VCaP (cell line): ENCODE measurements at regions not wholly inside any gene's neighbourhood (a gene's known extent, or its start where the extent isn't known, plus 50 kb on each side); places are given as distances from the start of the nearest gene placed in this dataset.

Experiments used
- H3K27ac ChIP-seq: fragments of 450-650 bp; 2 replicates; pipeline ENCODE4 v1.5.1; 2017
- CTCF ChIP-seq: fragments of 450-650 bp; conservative IDR thresholded peaks from 2 replicates; pipeline ENCODE4 v1.5.1; 2017; ENCODE audit warnings: mild to moderate bottlenecking, moderate library complexity

- no peak overlapping the region for H3K27ac ChIP-seq
- no peak for TF ChIP-seq CTCF
These were observed 563.9 kb upstream of the TLE4 start for GRCh38 chr9:79007701-79008483.

- no peak overlapping the region for H3K27ac ChIP-seq
- TF ChIP-seq CTCF, result no peak
These were observed 562.8 kb upstream of the TLE4 start for GRCh38 chr9:79008916-79009315.

- no peak overlapping the region for H3K27ac ChIP-seq
- no peak for TF ChIP-seq CTCF
These were observed 560.3 kb upstream of the TLE4 start for GRCh38 chr9:79011461-79011860.

- TF ChIP-seq CTCF, result no peak
- H3K27ac ChIP-seq, result no peak overlapping the region
These were observed 559.2 kb upstream of the TLE4 start for GRCh38 chr9:79012561-79012960.

GRCh38 chr9:79013715-79014610 lies 557.8 kb upstream of the TLE4 start:
- no peak overlapping the region for H3K27ac ChIP-seq
- no peak for TF ChIP-seq CTCF

- no peak overlapping the region for H3K27ac ChIP-seq
- TF ChIP-seq CTCF, result no peak
These were observed 556.7 kb upstream of the TLE4 start for GRCh38 chr9:79014929-79015699.

- no peak for TF ChIP-seq CTCF
- H3K27ac ChIP-seq, result no peak overlapping the region
These were observed 555.8 kb upstream of the TLE4 start for GRCh38 chr9:79015951-79016350.
